Uterus (tissue), 3 donors: ENCODE measurements at regions not wholly inside any gene's neighbourhood (a gene's known extent, or its start where the extent isn't known, plus 50 kb on each side); places are given as distances from the start of the nearest gene placed in this dataset.
A peak's percentile ranks its signal among the peaks of the same experiment; 100 is the strongest.

Experiments used
- DNase-seq, 2 donors: peaks; one replicate each; pipeline ENCODE4 v3.0.0-alpha.2; 2019 to 2020
- H3K27ac ChIP-seq, 2 donors: fragments of 200-600 bp; sonication (generic); 1 replicate in 1 of 2; 2 replicates in 1 of 2; pipeline ENCODE4 v1.5.1; 2016 to 2018
- H3K27me3 ChIP-seq, 2 donors: fragments of 200-600 bp; sonication (generic); one replicate each; pipeline ENCODE4 v1.5.1; 2018 to 2019; ENCODE audit warnings: control low read depth in 1 of 2
- H3K36me3 ChIP-seq, 2 donors: fragments of 200-600 bp; sonication (generic); one replicate each; pipeline ENCODE4 v1.5.1; 2019; ENCODE audit warnings: control low read depth in 1 of 2
- H3K4me1 ChIP-seq, 2 donors: fragments of 200-600 bp; sonication (generic); one replicate each; pipeline ENCODE4 v1.5.1; 2018 to 2019; ENCODE audit warnings: control low read depth in 1 of 2
- H3K4me3 ChIP-seq, 2 donors: fragments of 200-600 bp; sonication (generic); 1 replicate in 1 of 2; 2 replicates in 1 of 2; pipeline ENCODE4 v1.5.1; 2018 to 2019; ENCODE audit warnings: mild to moderate bottlenecking in 1 of 2
- H3K9me3 ChIP-seq, 2 donors: fragments of 200-600 bp; sonication (generic); one replicate each; pipeline ENCODE4 v1.5.1; 2019; ENCODE audit warnings: control low read depth in 1 of 2
- CTCF ChIP-seq, 4 experiments: fragments of 200-600 bp in 2 of 4; fragments of 450-650 bp in 2 of 4; sonication (generic) in 2 of 4; IDR thresholded peaks; one replicate each; pipeline ENCODE4 v1.5.1; 2016 to 2019; ENCODE audit warnings: antibody characterized with exemption in 4 of 4, mild to moderate bottlenecking in 2 of 4, moderate library complexity in 1 of 4
- POLR2A ChIP-seq, 2 donors: fragments of 450-650 bp; IDR thresholded peaks; one replicate each; pipeline ENCODE4 v1.6.1; 2016; ENCODE audit warnings: antibody characterized with exemption in 2 of 2, mild to moderate bottlenecking in 1 of 2, moderate library complexity in 1 of 2
- intact Hi-C: fragments of 100-400 bp; cut with DNase I; formaldehyde crosslinking; loops from one replicate; pipeline ENCODE4 v1.15.1; 2023; ENCODE audit warnings: low total_unique reads
- donor health status: DM: yes; HTN: yes; CAD: no.

GRCh38 chr22:27667121-27667843, 134.3 kb downstream of the MN1 start:
- intact Hi-C loops: no loop called here

GRCh38 chr22:27668828-27669797, 132.4 kb downstream of the MN1 start:
- H3K4me3 ChIP-seq: no peak overlapping the region
- H3K9me3 ChIP-seq: no peaks in the 10 kb centered on the region
- intact Hi-C loops: no loop called here
- H3K27me3 ChIP-seq: no peaks in the 10 kb centered on the region
- DNase-seq: peak in 1 of 2 donors; percentile 23
- peaks cover 0 to 10% of the 10 kb centered on the region in 2 donors for H3K4me1 ChIP-seq
- no peak overlapping the region for H3K27ac ChIP-seq
- H3K36me3 ChIP-seq: no peaks in the 10 kb centered on the region
- TF ChIP-seq CTCF (IDR thresholded peaks at IDR 0.05) (no peak), POLR2A (IDR thresholded peaks at IDR 0.05) (no peak)

More at GRCh38 chr22:27667121-27667843, 134.3 kb downstream of the MN1 start:
- no peaks in the 10 kb centered on the region for H3K36me3 ChIP-seq
- H3K27ac ChIP-seq: peak overlapping the region; percentile 10 to 37
- H3K9me3 ChIP-seq: no peaks in the 10 kb centered on the region
- peak in 1 of 2 donors; percentile 62 for DNase-seq
- peaks cover 0 to 15% of the 10 kb centered on the region in 2 donors for H3K4me1 ChIP-seq
- no peak overlapping the region for H3K4me3 ChIP-seq
- no peaks in the 10 kb centered on the region for H3K27me3 ChIP-seq
- TF ChIP-seq CTCF (IDR thresholded peaks at IDR 0.05): no peak
- TF ChIP-seq POLR2A (IDR thresholded peaks at IDR 0.05): no peak

GRCh38 chr22:27669798-27670599, 131.6 kb downstream of the MN1 start:
- intact Hi-C loops: no loop called here

GRCh38 chr22:27670701-27671412, 130.7 kb downstream of the MN1 start:
- Histone ChIP-seq H3K27me3 (no peaks in the 10 kb centered on the region), H3K9me3 (no peaks in the 10 kb centered on the region), H3K36me3 (no peaks in the 10 kb centered on the region), H3K4me3 (no peak overlapping the region), H3K27ac (no peak overlapping the region), H3K4me1 (peaks cover 0 to 10% of the 10 kb centered on the region in 2 donors)
- DNase-seq: no peak
- intact Hi-C loops: no loop called here
- TF ChIP-seq POLR2A (IDR thresholded peaks at IDR 0.05): no peak
- TF ChIP-seq CTCF (IDR thresholded peaks at IDR 0.05): no peak

More at GRCh38 chr22:27669798-27670599, 131.6 kb downstream of the MN1 start:
- DNase-seq: no peak
- H3K4me3 ChIP-seq: no peak overlapping the region
- H3K9me3 ChIP-seq: no peaks in the 10 kb centered on the region
- no peaks in the 10 kb centered on the region for H3K36me3 ChIP-seq
- peaks cover 0 to 10% of the 10 kb centered on the region in 2 donors for H3K4me1 ChIP-seq
- H3K27me3 ChIP-seq: no peaks in the 10 kb centered on the region
- H3K27ac ChIP-seq: no peak overlapping the region
- TF ChIP-seq POLR2A (IDR thresholded peaks at IDR 0.05) (no peak), CTCF (IDR thresholded peaks at IDR 0.05) (no peak)
